Body of pancreas (tissue), 4 donors: ENCODE measurements at regions not wholly inside any gene's neighbourhood (a gene's known extent, or its start where the extent isn't known, plus 50 kb on each side); places are given as distances from the start of the nearest gene placed in this dataset.

Experiments used
- CTCF ChIP-seq, 7 experiments: fragments of 450-650 bp in 4 of 7; fragments of 200-600 bp in 3 of 7; sonication (generic) in 3 of 7; IDR thresholded peaks; one replicate each; pipeline ENCODE4 v1.5.1; 2016 to 2019; ENCODE audit warnings: antibody characterized with exemption in 7 of 7
- POLR2A ChIP-seq, 3 donors: fragments of 450-650 bp; IDR thresholded peaks; one replicate each; pipeline ENCODE4 v1.6.1; 2016; ENCODE audit warnings: antibody characterized with exemption in 3 of 3, mild to moderate bottlenecking in 2 of 3

GRCh38 chr12:127358888-127359287 is 908.1 kb upstream of the TMEM132C start:
- TF ChIP-seq CTCF (IDR thresholded peaks at IDR 0.05) (no peak), POLR2A (IDR thresholded peaks at IDR 0.05) (no peak)
